RWPE2 (cell line): ENCODE measurements at regions not wholly inside any gene's neighbourhood (a gene's known extent, or its start where the extent isn't known, plus 50 kb on each side); places are given as distances from the start of the nearest gene placed in this dataset.
A peak's percentile ranks its signal among the peaks of the same experiment; 100 is the strongest.

Experiments
- ATAC-seq: fragments of 200-7000 bp; cut with Tn5 transposase; 3 replicates; pipeline ENCODE4 v1.9.1; 2021; ENCODE audit warnings: low read depth
- DNase-seq: peaks from one replicate; pipeline ENCODE4 v3.0.0-alpha.2; 2020; ENCODE audit warnings: low spot score
- H3K27ac ChIP-seq: fragments of 450-650 bp; 2 replicates; pipeline ENCODE4 v1.5.1; 2017; ENCODE audit warnings: mild to moderate bottlenecking; ENCODE audit not compliant: poor library complexity, severe bottlenecking
- H3K27me3 ChIP-seq: fragments of 250-450 bp; sonication (Bioruptor Pico); 2 replicates; pipeline ENCODE4 v1.5.1; 2021; ENCODE audit warnings: mild to moderate bottlenecking, moderate library complexity; ENCODE audit not compliant: insufficient read depth, poor library complexity, severe bottlenecking
- H3K36me3 ChIP-seq: fragments of 250-450 bp; sonication (Bioruptor Pico); 2 replicates; pipeline ENCODE4 v1.5.1; 2020; ENCODE audit warnings: low read depth, mild to moderate bottlenecking, moderate library complexity
- H3K4me1 ChIP-seq: fragments of 250-450 bp; sonication (Bioruptor Pico); 2 replicates; pipeline ENCODE4 v1.5.1; 2021; ENCODE audit warnings: mild to moderate bottlenecking, moderate library complexity; ENCODE audit not compliant: insufficient read depth, poor library complexity, severe bottlenecking
- H3K4me3 ChIP-seq: fragments of 250-450 bp; sonication (Bioruptor Pico); 2 replicates; pipeline ENCODE4 v1.5.1; 2021; ENCODE audit warnings: mild to moderate bottlenecking, moderate library complexity; ENCODE audit not compliant: severe bottlenecking
- H3K9me3 ChIP-seq: fragments of 250-450 bp; sonication (Bioruptor Pico); 2 replicates; pipeline ENCODE4 v1.5.1; 2021; ENCODE audit warnings: mild to moderate bottlenecking, moderate library complexity; ENCODE audit not compliant: severe bottlenecking
- CTCF ChIP-seq: fragments of 450-650 bp; IDR thresholded peaks from one replicate; pipeline ENCODE4 v1.5.1; 2017; ENCODE audit warnings: mild to moderate bottlenecking, moderate library complexity; ENCODE audit not compliant: poor library complexity, severe bottlenecking

GRCh38 chr20:50273601-50274491 lies 83.2 kb downstream of the CEBPB start:
- H3K36me3 ChIP-seq = no peaks in the 10 kb centered on the region
- peak; percentile 30 for TF ChIP-seq CTCF
- no peak overlapping the region for H3K4me3 ChIP-seq
- H3K27ac ChIP-seq = no peak overlapping the region
- DNase-seq (peak; percentile 77), ATAC-seq (peak; percentile 5; the same call in 2 of the 3 replicates)
- H3K9me3 ChIP-seq = no peaks in the 10 kb centered on the region
- no peaks in the 10 kb centered on the region for H3K27me3 ChIP-seq
- H3K4me1 ChIP-seq = no peaks in the 10 kb centered on the region

- Histone ChIP-seq H3K9me3 (no peaks in the 10 kb centered on the region), H3K4me3 (no peak overlapping the region), H3K27ac (no peak overlapping the region), H3K4me1 (no peaks in the 10 kb centered on the region), H3K36me3 (no peaks in the 10 kb centered on the region), H3K27me3 (no peaks in the 10 kb centered on the region)
- DNase-seq = peak; percentile 87
- TF ChIP-seq CTCF = no peak
- ATAC-seq = no peak
Measured at GRCh38 chr20:50274570-50275430, 84.2 kb downstream of the CEBPB start.

- Histone ChIP-seq H3K4me1 (no peaks in the 10 kb centered on the region), H3K4me3 (no peak overlapping the region), H3K27me3 (no peaks in the 10 kb centered on the region), H3K27ac (no peak overlapping the region), H3K9me3 (no peaks in the 10 kb centered on the region), H3K36me3 (no peaks in the 10 kb centered on the region)
- TF ChIP-seq CTCF = no peak
- ATAC-seq (no peak), DNase-seq (peak; percentile 72)
Measured at GRCh38 chr20:50276119-50277063, 85.8 kb downstream of the CEBPB start.

- DNase-seq (no peak), ATAC-seq (no peak)
- H3K27ac ChIP-seq = no peak overlapping the region
- no peaks in the 10 kb centered on the region for H3K36me3 ChIP-seq
- no peak overlapping the region for H3K4me3 ChIP-seq
- H3K4me1 ChIP-seq = no peaks in the 10 kb centered on the region
- no peaks in the 10 kb centered on the region for H3K9me3 ChIP-seq
- no peaks in the 10 kb centered on the region for H3K27me3 ChIP-seq
- no peak for TF ChIP-seq CTCF
Measured at GRCh38 chr20:50277064-50277415, 86.4 kb downstream of the CEBPB start.
